ENCODE measurements at regions not wholly inside any gene's neighbourhood (a gene's known extent, or its start where the extent isn't known, plus 50 kb on each side); places are given as distances from the start of the nearest gene placed in this dataset.
"Not testable (repeated sequence)": the region's sequence is repeated elsewhere in the genome, so short reads cannot be mapped to it uniquely, and the experiment has no call there.

DNA sequence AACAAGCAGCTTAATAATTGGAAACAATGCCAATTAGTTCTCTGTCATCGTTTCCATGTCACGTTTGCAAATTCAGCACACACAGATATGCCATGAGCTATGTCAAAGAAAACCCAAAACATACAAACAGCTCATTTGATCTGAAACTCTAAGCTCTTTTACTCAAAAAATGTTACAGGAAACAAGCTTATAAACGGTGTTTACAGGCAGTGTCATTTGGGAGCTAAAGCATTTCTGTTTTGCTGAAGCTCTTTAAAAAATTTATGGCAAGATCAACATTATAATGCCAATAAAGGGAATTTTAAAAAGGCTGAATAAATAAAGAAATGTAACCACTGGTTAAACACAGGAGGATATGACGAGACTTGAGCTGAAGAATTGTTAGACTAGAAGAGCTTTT lies 94.0 kb upstream of the HS3ST2 start:
- no peak for DNase-seq (ENCODE audit: low read depth)

- no peak for DNase-seq (ENCODE audit: low read depth)
Measured at GRCh38 chr16:22721511-22722100, 92.4 kb upstream of the HS3ST2 start.

GRCh38 chr16:22722551-22723541 lies 91.1 kb upstream of the HS3ST2 start:
- not testable (repeated sequence) for DNase-seq (ENCODE audit: low read depth)

DNA sequence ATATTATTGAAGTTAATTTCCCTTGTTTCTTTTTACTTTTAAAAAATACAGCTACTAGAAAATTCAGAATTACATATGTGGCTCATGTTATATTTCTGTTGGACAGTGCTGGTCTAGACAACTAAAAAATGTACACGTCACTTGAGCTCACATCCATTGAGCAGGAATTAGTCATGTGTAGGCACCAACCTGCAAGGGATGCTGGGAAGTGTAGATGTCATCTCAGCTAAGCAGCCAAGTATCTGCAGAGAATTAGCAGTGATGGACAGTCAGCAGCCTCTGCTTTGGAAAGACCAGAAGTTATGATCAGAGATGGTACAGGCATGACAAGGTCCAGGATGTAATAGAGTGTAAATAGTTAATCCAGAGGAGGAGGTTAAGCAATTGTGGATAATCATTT lies 87.1 kb upstream of the HS3ST2 start:
- DNase-seq (ENCODE audit: low read depth): no peak

- DNase-seq (ENCODE audit: low read depth): no peak
Measured at GRCh38 chr16:22727285-22728166, 86.4 kb upstream of the HS3ST2 start.

GRCh38 chr16:22728167-22728836 lies 85.7 kb upstream of the HS3ST2 start:
- DNase-seq (ENCODE audit: low read depth): no peak

DNA sequence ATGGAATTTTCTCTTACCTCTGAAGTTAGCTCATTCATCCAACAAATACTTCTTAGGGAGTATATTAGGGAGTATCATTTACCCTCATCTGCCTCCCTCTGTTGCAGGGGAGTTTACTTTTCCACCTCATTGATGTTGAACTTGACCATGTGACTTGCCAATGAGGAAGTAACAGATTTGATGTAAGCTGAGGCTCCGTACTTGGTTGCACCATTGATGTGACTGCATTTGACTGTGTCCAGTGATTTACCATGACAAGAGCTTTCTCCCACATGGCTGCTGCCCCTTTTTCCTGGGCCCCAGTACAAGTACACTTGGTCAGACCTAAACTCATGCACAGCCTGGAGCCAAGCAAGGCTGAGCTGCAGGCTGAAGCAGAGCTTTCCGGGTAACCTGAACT lies 81.6 kb upstream of the HS3ST2 start:
- no peak for DNase-seq (ENCODE audit: low read depth)

- no peak for DNase-seq (ENCODE audit: low read depth)
Measured at GRCh38 chr16:22732959-22733358, 81.0 kb upstream of the HS3ST2 start.

DNA sequence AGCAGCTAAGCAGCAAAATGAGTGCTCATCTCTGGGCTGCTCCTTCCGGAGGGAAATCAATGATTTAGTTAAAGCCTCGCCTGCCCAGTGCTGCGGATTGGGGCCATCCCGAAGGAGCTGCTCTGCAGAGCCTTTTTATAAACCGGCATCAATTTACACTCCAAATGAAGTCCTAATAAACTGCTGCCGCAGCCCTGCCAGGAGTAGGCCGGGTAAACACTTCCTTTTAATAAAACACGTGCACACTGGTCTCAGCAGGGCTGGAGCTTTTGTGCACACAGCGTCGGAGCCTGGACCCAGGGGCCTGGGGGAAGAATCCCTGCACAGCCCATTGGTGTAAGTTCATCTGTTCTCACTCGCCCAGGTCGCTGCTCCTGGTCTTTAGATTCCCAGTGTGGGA lies 79.6 kb upstream of the HS3ST2 start:
- DNase-seq (ENCODE audit: low read depth): no peak

DNA sequence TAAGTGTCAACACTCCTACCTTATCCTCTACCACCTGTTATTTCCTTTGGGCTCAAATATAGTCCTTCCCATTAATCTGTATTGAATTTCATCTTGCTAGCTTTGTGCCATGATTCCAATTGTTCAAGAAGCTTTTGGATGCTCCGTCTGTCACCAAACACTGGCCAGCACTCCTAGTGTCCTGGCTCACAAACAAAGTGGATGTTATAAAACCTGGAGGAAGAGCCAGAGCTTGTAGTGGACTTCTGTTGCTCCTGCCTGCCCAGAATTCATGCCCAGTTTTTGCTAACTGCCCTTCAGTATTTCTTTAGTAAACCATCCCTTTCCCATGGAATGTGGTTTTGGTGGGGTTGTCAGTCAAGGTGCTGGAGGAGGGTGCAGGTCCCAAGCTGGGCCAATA lies 77.2 kb upstream of the HS3ST2 start:
- DNase-seq (ENCODE audit: low read depth): no peak

DNA sequence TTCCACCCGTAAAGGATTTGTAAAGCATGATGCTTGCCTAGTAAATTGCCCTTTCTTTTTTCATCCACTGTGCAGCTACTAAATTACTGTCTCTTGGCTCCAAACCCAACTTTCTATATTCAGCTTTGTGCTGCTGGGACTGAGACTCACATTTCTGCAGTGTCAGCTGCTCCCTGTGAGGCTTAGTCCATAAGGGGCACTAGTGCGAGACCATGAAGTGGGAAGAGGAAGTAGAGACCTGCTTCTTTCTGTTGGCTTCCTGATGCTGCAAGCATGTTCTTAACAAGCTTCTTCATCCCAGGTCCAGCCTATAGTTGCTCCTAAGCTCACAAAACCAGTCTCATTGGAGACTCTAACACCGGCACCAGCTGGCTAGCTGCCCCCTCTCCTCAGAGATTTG lies 74.9 kb upstream of the HS3ST2 start:
- no peak for DNase-seq (ENCODE audit: low read depth)

DNA sequence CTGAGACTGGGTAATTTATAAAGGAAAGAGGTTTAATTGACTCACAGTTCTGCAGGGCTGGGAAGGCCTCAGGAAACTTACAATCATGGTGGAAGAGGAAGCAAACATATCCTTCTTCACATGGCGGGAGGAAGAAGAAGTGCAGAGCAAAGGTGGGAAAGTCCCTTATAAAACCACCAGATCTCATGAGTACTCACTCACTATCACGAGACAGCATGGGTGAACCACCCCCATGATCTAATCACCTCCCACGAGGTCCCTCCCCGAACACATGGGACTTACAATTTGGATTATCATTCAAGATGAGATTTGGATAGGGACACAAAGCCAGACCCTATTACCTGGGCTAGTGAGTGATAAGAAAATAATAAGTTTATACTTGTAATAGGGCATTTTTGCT lies 70.6 kb upstream of the HS3ST2 start:
- no peak for DNase-seq (ENCODE audit: low read depth)

DNA sequence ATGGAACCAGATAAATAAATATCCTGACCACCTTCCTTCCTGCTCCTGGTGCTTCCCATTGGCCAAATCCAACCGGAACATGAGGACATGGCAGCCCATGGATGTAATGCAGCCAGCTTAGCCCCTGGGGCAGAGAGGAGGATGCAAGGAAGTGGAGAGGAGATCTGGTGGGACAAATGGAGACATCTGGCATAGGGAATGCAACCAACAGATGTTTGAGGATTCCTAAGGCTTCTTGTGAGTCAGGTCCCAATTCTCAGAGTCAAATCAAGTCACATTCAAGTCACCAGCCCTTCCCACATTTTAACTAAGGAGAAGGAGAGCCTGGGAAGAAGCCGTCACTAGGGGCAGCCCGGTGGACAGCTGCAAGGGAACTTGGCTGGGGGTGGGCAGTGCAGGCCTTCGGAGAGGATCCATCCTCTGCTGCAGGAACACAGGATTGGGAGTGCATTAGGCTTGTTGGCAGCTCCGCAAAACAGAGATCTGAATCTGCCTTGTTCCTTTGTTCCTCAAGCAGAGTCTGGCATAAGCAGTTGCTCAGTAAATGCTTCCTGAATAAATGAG lies 62.8 kb upstream of the HS3ST2 start:
- DNase-seq (ENCODE audit: low read depth): no peak

DNA sequence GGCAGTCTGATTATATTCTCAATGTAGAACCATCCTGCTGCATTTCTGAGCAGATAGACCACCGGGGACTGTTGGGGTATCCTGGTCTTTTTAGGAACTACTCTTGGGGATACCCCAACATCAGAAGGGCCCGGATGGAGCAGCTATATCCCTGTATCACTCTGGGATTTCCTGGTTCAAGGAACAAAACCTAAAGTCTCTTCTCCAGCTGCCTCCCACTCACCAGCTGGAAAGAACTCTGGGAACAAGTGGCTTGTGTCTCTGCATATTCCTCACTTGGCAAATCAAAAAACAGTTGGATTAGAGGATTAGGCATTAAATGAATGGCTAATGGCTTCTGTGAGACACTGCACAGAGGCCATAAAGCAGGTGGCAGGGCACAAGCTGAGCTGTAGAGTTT lies 62.3 kb upstream of the HS3ST2 start:
- no peak for DNase-seq (ENCODE audit: low read depth)

DNA sequence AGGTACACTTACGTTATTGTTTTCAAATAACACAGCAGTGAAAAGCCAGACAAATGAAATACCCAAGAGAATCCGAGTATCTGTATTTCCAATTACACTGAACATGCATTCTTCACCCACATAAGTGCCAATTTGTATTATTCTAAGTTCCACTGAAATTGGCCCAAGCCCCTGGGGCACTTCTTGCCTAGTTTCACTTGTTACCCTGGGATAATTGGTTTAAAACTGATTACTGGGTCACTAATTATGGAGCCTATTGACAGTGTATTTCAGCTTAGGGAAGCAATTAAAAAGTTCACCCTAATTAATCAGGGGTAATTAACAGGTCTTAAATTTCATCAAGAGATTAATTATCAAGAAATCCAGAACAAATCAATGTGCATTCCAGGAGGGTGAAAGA lies 60.5 kb upstream of the HS3ST2 start:
- DNase-seq (ENCODE audit: low read depth): no peak

GRCh38 chr16:22754577-22754976 lies 59.4 kb upstream of the HS3ST2 start:
- no peak for DNase-seq (ENCODE audit: low read depth)

DNA sequence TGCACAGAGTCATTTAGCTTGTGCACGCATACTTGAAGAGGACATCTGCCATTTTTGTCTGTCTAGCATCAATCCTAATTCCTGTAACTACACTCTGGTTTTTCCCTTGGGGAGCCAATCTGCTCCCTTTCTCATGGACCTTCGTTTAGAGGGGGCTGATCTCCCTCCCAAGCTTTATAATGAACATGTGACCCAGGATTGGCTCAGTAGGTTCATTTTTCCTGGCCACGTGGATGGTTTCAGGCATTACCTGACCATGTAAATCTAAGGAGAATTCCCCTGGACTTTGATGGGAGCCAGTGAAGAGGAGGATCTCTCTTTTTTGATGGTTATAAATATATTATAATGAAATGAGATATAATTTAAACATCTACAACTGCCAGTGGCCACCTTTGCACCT lies 56.8 kb upstream of the HS3ST2 start:
- no peak for DNase-seq (ENCODE audit: low read depth)

GRCh38 chr16:22762486-22762885 lies 51.5 kb upstream of the HS3ST2 start:
- DNase-seq (ENCODE audit: low read depth): no peak

GRCh38 chr16:22763437-22764080 lies 50.4 kb upstream of the HS3ST2 start:
- no peak for DNase-seq (ENCODE audit: low read depth)

All from HS-27A (cell line).